SU-DHL-6 (cell line): ENCODE measurements at regions not wholly inside any gene's neighbourhood (a gene's known extent, or its start where the extent isn't known, plus 50 kb on each side); places are given as distances from the start of the nearest gene placed in this dataset.

Experiments used
- H2AFZ ChIP-seq: fragments of 200-600 bp; sonication (generic); 2 replicates; pipeline ENCODE4 v1.6.1; 2014; ENCODE audit warnings: low read depth, mild to moderate bottlenecking, moderate library complexity, mixed read lengths, antibody characterized with exemption, low read length; ENCODE audit not compliant: severe bottlenecking
- H3F3A ChIP-seq: fragments of 200-600 bp; shearing (Covaris generic); 2 replicates; pipeline ENCODE4 v1.6.0; 2016; ENCODE audit warnings: antibody characterized with exemption, mild to moderate bottlenecking; ENCODE audit not compliant: insufficient read depth
- H3K27ac ChIP-seq: fragments of 200-600 bp; sonication (generic); 2 replicates; pipeline ENCODE4 v1.5.1; 2016; ENCODE audit warnings: low read depth, mild to moderate bottlenecking, low read length, moderate library complexity, mixed read lengths
- H3K27me3 ChIP-seq: fragments of 200-600 bp; sonication (generic), shearing (Covaris generic); 2 replicates; pipeline ENCODE4 v1.6.0; 2014; ENCODE audit warnings: mild to moderate bottlenecking, low read length
- H3K36me3 ChIP-seq: fragments of 200-600 bp; sonication (generic); 2 replicates; pipeline ENCODE4 v1.6.1; 2014; ENCODE audit warnings: mild to moderate bottlenecking, low read length, mixed read lengths
- H3K4me2 ChIP-seq: fragments of 300-600, 200-600 bp; shearing (Covaris generic), sonication (generic); 2 replicates; pipeline ENCODE4 v1.6.0; 2014; ENCODE audit warnings: low read length, low read depth, mild to moderate bottlenecking; ENCODE audit not compliant: poor library complexity, severe bottlenecking
- H3K4me3 ChIP-seq: fragments of 200-600 bp; sonication (generic); 2 replicates; pipeline ENCODE4 v1.5.1; 2014; ENCODE audit warnings: antibody characterized with exemption, low read length, mild to moderate bottlenecking, mixed read lengths; ENCODE audit not compliant: insufficient read depth, poor library complexity, severe bottlenecking
- H3K79me2 ChIP-seq: fragments of 200-600 bp; sonication (generic); 2 replicates; pipeline ENCODE4 v1.6.1; 2014; ENCODE audit warnings: mild to moderate bottlenecking, low read length, moderate library complexity; ENCODE audit not compliant: insufficient read depth
- H3K9ac ChIP-seq: fragments of 200-600 bp; sonication (generic); 2 replicates; pipeline ENCODE4 v1.7.0; 2014; ENCODE audit warnings: mild to moderate bottlenecking, low read length
- H3K9me2 ChIP-seq: fragments of 200-600 bp; sonication (generic); replicated peaks from 2 replicates; pipeline ENCODE4 v1.6.1; 2014; ENCODE audit warnings: low read length; ENCODE audit not compliant: insufficient read depth
- H3K9me3 ChIP-seq: fragments of 200-600 bp; sonication (generic); 2 replicates; pipeline ENCODE4 v1.6.1; 2014; ENCODE audit warnings: low read length, mixed read lengths; ENCODE audit not compliant: insufficient read depth
- H4K20me1 ChIP-seq: fragments of 200-600 bp; sonication (generic); 2 replicates; pipeline ENCODE4 v1.6.1; 2014; ENCODE audit warnings: low read depth, mild to moderate bottlenecking, antibody characterized with exemption, low read length, moderate library complexity, mixed read lengths
- EZH2phosphoT487 ChIP-seq: fragments of 200-600 bp; sonication (generic), shearing (Covaris generic); conservative IDR thresholded peaks from 2 replicates; pipeline ENCODE4 v1.6.1; 2018; ENCODE audit warnings: mild to moderate bottlenecking, antibody characterized with exemption, low read length, moderate library complexity, mixed read lengths
- TF ChIP-seq, protein P1 (sequence below): fragments of 200-600 bp; sonication (generic); IDR thresholded peaks from one replicate; pipeline ENCODE4 v1.5.1; 2017; ENCODE audit warnings: antibody characterized with exemption, mild to moderate bottlenecking, low read length, moderate library complexity; ENCODE audit not compliant: insufficient read depth, poor library complexity, severe bottlenecking

DNA sequence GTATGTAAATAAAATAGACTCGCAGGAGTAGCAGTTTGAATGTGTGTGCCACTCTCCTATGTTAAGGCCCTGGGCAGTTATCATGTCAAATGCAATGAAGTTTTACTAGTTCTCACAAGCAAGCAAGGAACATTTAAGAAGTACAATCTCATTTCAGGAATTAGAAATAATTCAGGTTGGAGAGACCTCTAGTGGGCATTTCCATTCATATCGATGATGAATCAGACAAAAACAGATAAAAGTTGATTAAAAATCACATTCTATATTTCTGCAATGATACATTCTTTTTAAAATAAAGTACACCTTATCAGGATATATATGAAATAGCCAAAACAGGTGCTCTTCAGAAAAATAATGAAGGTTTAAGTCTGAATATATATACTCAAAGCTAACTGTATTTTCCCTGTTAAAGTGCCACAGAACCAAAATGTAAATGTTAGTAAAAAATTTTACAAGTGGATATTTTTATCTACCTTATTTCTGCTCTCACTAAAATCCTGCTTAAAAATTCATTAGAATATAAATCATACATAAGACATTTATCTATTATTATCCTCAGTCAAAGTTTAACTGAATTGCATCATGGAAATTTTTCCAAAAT lies 492.4 kb upstream of the FRG2C start:
- Histone ChIP-seq H3K9me3 (no peaks in the 10 kb centered on the region), H3K9me2 (no peaks in the 10 kb centered on the region), H3K36me3 (no peaks in the 10 kb centered on the region), H3K4me2 (no peak overlapping the region), H3K4me3 (no peak overlapping the region), H3K27ac (no peak overlapping the region), H2AFZ (no peak overlapping the region), H3F3A (no peaks in the 10 kb centered on the region), H3K79me2 (no peaks in the 10 kb centered on the region), H4K20me1 (no peaks in the 10 kb centered on the region), H3K9ac (no peak overlapping the region), H3K27me3 (no peaks in the 10 kb centered on the region)
- TF ChIP-seq, protein P1, sequence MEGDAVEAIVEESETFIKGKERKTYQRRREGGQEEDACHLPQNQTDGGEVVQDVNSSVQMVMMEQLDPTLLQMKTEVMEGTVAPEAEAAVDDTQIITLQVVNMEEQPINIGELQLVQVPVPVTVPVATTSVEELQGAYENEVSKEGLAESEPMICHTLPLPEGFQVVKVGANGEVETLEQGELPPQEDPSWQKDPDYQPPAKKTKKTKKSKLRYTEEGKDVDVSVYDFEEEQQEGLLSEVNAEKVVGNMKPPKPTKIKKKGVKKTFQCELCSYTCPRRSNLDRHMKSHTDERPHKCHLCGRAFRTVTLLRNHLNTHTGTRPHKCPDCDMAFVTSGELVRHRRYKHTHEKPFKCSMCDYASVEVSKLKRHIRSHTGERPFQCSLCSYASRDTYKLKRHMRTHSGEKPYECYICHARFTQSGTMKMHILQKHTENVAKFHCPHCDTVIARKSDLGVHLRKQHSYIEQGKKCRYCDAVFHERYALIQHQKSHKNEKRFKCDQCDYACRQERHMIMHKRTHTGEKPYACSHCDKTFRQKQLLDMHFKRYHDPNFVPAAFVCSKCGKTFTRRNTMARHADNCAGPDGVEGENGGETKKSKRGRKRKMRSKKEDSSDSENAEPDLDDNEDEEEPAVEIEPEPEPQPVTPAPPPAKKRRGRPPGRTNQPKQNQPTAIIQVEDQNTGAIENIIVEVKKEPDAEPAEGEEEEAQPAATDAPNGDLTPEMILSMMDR = peak; percentile 9
- TF ChIP-seq EZH2phosphoT487 = no peak

DNA sequence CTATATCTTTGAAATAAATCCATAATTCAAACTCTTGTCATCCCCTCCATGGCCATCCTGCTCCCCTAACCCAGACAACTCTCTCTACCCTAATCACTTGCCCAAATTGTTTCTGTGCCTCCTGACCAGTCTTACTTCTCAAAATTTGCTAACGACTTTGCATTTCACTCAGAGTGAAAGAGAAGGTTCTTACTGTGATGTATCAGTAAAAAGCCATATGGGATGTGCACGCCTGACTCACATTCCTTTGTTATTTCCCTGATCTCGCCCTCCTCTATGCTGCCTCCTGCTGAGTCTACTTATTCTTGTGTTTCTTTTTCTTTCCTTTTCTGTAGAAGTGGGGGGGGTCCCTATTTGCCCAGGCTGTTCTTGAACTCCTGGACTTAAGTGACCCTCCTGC lies 487.2 kb upstream of the FRG2C start:
- no peak for TF ChIP-seq EZH2phosphoT487
- TF ChIP-seq, protein P1 = no peak
- no peak overlapping the region for H3K9ac ChIP-seq
- H3K4me3 ChIP-seq = no peak overlapping the region
- H3K36me3 ChIP-seq = no peaks in the 10 kb centered on the region
- no peaks in the 10 kb centered on the region for H3K9me2 ChIP-seq
- H4K20me1 ChIP-seq = no peaks in the 10 kb centered on the region
- no peak overlapping the region for H3K4me2 ChIP-seq
- H3K9me3 ChIP-seq = no peaks in the 10 kb centered on the region
- H3K27me3 ChIP-seq = no peaks in the 10 kb centered on the region
- no peak overlapping the region for H2AFZ ChIP-seq
- no peaks in the 10 kb centered on the region for H3K79me2 ChIP-seq
- no peaks in the 10 kb centered on the region for H3F3A ChIP-seq
- no peak overlapping the region for H3K27ac ChIP-seq

DNA sequence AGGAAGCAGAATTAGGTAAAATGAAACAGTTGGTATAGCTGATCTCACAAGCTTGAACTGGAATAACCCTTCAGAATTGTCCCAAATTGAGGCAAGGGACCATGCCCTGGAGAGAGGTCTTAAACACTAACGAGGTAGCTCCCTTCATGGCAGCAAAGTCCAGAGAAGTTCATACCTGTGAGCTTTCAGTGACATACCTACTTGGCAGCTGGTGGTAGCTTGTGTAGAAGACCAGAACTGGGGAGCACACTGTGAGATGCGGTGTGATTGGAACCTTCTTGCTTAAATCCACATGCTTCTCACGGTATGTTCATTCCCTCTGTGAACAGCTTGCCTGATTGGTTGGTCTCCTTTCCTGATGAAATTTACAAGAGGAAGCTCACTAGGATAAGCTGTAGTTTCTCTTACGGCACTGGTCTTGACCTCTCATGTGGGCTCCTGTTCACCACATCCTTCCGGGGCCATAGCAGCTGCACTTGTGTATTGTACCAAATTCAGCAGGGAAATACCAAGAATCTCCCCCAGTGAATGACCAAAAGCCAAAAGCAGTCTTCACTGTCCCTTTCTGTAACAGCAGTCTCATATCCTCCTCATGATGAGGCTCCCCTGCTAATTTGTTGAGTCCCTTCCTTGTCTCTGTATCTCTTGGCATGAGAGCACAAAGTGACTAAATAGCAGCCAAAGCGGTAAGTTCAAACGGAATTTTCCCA lies 483.7 kb upstream of the FRG2C start:
- H3K36me3 ChIP-seq = no peaks in the 10 kb centered on the region
- no peaks in the 10 kb centered on the region for H3K79me2 ChIP-seq
- no peak overlapping the region for H3K27ac ChIP-seq
- H3K9ac ChIP-seq = no peak overlapping the region
- H3K4me2 ChIP-seq = no peak overlapping the region
- TF ChIP-seq, protein P1 = no peak
- no peak for TF ChIP-seq EZH2phosphoT487
- H3K9me3 ChIP-seq = no peaks in the 10 kb centered on the region
- no peaks in the 10 kb centered on the region for H3K27me3 ChIP-seq
- H3K9me2 ChIP-seq = no peaks in the 10 kb centered on the region
- no peak overlapping the region for H3K4me3 ChIP-seq
- H3F3A ChIP-seq = no peaks in the 10 kb centered on the region
- H4K20me1 ChIP-seq = no peaks in the 10 kb centered on the region
- H2AFZ ChIP-seq = no peak overlapping the region
